ENCODE measurements at regions not wholly inside any gene's neighbourhood (a gene's known extent, or its start where the extent isn't known, plus 50 kb on each side); places are given as distances from the start of the nearest gene placed in this dataset.

DNA sequence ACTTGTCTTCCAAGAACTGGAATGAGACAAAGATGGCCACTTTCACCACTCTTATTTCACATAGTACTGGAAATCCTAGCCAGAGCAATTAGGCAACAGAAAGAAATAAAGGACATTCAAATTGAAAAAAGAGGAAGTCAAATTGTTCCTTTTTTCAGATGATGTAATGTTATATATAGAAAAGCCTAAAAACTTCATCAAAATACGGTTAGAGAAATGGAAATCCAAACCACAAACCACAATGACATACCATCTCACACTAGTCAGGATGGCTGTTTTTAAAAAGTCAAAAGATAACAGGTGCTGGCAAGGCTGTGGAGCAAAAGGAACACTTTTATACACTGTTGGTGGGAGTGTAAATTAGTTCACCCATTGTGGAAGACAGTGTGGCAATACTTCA lies 113.3 kb upstream of the SPRY2 start:
- DNase-seq, result no peak

DNA sequence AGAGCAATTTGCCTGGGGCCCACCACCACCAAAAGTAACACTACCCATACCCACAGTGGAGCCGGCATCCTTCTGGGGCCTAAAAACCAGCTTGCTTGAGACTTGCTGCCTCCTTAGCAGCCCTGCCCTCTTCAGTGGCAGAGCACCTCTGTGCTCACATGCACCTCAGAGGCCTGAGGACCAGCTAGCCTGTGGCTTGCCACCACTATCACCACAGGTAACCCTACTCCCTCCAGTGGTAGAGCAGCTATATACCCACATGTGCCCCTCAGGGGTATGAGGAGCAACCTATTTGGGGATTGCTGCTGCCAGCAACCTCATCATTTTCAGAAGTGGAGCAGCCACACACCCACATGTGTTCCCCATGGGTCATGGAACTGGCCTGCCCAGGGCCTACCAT lies 111.4 kb upstream of the SPRY2 start:
- DNase-seq, result no peak

DNA sequence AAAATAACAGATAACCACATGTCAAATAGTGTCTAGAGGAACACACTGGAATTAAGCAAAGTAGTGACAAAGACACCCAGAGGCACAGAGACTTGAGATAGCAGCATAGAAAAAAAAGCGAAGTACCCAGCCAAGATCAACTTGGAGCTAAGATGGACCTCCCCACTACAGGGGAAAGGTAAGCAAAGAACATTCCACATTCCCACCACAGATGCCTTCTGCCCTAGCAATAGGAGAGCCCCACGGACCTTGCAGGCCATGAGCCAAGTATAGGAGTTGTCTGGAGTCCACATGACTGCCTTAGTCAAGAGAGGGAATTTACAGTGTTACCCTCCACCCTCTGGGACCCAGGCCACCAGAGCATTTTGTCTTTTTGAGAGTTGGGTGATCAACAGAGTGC lies 110.7 kb upstream of the SPRY2 start:
- no peak for DNase-seq

DNA sequence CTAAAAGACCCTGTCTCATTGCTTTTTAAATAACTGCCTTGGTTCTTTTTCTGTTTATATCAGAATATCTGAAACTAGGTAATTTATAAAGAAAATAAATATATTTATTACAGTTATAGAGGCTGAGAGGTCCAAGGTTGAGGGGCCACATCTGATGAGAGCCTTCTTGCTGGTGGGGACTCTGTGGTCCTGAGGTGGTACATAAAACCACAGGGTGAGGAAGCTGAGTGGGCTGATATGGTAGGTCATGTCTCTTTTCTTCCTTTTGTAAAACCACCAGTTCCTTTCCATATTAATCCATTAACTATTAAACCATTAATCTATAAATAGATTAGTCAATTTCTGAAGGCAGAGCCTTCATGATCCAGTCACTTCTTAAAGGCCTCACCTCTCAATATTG lies 109.5 kb upstream of the SPRY2 start:
- no peak for DNase-seq

DNA sequence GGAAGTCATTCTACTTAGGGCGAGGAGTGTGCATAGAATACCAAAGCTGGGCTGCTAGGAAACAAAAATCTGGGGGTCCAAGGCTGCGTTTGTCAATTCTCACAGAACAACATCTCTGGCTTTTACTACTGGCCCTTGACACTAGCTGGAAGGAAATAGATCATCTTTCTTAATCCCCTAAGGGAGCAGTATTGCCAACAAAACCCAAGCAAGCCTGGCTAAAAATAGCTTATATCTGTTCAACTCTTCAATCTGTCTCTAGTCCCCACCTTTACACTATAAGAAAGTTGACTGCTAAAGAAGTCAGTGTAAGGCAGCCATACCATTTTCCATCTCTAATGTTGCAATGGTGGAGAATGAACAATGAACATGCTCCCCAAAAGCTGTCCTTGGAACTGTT lies 107.8 kb upstream of the SPRY2 start:
- peak in 1 of 2 experiments; percentile 40 for DNase-seq

DNA sequence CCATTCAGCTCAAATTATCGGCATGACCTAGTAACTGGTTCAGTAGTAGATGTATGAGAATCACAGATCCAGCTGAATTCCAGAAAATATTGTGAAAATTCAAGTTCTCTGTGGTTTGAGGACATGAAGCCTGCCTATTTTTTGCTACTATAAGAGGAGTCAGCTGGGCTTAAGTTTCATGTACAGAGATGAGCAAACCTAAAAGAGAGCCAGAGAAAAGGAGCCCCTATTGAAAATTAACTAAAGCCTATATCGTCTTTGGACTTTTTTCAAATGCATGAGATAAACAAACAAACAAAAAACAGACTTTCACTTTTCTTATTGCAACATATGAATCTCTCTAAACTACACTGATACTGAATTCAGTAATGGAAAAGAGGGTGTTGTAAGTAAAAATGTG lies 106.8 kb upstream of the SPRY2 start:
- DNase-seq, result no peak

DNA sequence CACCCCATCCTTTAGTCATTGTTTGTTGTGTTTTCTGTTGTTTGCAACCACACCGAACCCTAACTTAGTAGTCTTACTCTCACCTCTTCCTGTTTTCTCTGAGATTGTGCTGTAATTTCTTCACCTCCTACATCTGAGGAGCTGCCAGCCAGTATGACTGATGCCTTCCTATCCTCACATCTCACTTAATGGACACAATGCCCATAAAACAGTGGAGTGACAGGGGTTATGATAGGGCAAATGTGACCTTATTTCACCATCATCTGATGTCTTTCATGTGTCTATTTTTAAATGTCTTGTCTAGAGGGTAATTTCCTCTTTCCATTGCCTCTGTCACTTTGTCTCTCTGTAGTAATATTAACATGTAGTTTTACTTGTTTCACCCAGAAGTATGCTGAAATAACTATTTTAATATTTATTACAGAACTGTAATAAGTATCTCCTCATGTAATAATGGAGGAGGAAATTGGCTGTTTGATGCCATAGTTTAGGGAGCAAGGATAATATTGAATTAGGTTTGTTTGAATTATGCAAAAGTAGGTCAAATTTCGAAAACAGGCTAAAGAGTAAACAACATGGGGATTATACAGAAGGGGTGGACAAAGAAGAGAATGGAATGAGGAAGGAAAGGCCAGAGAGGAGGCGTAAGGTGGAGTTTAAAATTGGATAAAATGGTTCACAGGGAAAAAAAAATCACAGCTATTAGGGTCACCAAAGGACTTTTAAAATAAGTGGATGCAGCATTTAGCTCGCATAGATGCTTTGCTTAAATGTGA lies 103.5 kb upstream of the SPRY2 start:
- DNase-seq, result no peak

DNA sequence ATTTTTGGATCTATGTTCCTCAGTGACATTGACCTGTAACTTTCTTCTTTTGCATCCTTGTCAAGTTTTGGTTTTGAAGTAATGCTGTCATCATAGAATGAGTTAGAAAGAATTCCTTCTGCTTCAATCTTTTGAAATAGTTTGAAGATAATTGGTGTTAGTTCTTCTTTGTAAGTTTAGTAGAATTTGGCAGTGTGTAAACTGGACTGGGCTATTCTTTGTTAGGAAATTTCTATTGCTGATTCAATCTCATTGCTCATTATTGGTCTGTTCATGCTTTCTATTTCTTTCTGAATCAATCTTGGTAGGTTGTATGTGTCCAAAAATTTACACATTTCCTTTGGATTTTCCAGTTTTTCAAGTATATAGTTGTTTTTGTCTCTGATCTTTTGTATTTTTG lies 101.7 kb upstream of the SPRY2 start:
- no peak for DNase-seq

DNA sequence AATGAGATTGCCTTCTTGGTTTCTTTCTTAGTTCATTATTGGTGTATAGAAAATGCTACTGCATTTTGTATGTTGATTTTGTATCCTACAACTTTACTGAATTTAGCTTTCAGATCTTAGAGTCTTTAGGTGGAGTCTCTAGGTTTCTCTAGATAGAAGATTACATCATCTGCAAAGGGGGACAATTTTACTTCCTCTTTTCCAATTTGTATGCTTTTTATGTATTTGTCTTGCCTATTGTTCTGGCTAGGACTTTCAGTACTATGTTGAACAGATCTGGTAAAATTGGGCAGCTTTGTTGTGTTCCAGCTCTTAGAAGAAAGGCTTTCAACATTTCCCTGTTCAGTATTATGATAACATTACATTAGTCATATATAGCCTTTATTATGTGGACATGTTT lies 101.0 kb upstream of the SPRY2 start:
- no peak for DNase-seq

DNA sequence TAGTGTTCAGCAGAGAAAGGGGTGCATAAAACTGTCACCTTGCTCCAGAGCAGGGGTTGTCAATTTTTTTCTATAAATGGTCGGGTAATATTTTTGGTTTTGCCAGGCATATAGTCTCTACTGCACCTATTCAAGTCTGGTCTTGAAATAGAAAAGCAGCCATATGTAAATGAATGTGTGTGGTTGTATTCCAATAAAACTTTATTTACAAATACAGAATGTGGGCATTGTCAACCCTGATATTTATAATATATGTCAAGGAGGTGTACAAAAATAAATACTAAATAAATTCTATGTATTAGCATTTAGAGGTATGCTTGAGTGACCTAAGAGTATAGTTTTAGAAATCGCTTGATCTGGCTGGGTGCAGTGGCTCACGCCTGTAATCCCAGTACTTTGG lies 97.6 kb upstream of the SPRY2 start:
- no peak for DNase-seq

DNA sequence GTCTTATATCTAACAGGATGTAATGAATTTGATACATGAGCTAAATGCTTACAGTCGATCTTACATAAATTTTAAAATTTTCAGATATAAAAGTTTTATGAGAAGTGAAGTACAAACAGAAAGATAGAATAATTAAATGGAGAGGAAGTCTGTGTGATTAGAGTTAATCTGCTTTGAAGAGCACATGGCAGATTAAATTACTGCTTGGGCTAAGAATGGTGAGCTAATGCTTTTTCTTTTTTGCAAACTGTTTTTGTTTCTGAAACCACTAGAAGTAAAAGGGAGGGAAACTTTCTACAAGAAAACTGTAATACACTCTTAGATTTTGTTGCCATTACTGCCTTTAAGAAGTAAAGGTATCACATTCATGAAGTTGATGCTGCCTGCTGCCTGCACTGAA lies 96.3 kb upstream of the SPRY2 start:
- DNase-seq, result peak in 1 of 2 experiments; percentile 30

DNA sequence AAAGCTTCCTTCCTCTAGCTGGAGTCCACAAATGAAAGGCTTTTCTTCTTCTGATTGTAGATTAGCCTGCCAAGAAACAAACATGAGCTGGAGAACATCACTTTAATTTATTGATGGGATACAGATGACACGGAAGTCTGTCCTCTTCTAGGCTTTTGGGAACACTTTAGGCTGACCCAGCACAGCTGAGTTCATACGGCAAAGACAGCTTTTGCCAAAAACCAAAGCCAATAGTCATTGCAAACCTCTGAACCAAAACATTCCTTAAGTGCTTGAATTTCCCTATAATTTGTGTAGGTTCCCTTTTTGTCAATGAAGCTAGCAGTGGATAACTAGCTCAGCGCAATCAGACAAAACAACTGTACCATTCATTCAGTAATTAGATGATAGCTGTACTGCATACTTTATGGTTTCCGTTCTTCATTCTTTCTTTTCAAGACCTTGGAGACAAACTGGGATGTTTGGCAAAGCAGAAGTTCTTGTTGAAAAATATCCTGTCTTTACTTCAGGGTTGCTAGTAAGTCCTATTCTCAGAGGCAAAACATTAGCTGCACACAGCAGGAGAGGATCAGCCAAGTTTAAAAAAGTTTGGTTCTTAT lies 95.7 kb upstream of the SPRY2 start:
- DNase-seq, result no peak

DNA sequence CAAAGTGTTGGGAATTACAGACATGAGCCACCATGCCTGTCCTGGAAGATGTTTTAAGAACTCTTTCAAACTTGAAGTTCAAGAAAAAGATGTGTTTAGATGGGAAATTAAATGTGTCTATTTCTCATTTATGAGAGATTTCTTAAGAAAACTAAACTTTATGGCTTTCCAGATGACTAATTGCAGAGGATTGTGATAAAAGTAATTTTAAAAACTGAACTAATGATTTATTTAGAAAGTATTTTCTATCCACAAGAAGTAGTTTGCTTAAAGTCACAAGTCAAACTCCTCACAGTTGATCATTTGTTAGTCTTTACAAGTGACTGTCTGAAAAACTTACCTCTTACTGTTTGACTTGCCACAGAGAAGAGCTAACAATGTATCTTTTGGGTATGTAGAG lies 89.6 kb upstream of the SPRY2 start:
- DNase-seq, result no peak

DNA sequence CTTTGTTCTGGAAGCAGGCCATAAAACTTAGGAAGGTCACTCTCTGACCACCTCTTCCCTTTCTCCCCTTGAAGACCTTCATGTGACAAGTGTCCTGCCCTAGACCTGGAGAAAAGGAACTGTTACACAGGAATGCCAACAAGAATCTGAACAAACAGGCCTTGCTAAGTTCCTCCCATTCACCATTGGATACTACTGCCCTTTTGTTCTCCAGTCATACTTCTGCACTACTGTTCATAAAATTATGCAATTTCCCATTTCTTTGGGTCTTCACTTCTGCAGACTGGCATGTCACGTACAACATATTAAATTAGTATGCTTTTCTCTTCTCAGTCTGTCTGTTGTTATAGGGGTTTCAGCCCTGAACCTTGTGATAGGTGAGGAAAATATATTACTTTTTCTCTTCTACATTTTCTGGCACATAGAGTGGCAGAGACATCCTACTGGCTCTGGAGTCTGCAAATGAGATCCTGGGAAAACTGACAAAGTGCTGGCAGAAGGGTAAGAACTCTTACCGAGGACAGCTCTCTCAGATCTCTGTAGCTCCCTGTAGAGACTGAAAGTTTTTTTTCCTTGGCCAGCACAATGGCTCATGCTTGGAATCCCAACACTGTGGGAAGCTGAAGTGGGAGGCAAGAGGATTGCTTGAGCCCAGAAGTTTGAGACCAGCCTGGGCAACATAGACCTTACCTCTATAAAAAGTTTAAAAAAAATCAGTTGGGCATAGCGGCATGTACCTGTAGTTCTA lies 87.6 kb upstream of the SPRY2 start:
- DNase-seq, result no peak

DNA sequence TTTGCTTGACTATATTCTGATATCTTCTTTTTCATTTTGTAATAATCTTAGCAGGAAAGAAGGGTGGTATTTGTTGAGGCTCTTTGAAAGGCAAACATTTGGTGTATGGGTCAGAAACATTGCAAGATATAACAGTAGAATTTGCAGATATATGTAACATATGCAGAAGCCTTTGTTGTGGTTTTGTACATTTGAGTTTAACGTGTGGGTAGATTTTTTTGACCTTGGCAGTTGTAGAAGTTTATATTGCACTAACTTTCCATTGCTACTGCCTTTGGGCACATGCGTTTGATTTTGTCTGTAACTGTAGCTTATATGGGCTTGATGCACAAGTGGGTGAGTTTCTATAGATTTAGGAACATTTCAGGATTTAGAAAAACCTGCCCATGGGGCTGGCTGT lies 78.5 kb upstream of the SPRY2 start:
- DNase-seq, result no peak

DNA sequence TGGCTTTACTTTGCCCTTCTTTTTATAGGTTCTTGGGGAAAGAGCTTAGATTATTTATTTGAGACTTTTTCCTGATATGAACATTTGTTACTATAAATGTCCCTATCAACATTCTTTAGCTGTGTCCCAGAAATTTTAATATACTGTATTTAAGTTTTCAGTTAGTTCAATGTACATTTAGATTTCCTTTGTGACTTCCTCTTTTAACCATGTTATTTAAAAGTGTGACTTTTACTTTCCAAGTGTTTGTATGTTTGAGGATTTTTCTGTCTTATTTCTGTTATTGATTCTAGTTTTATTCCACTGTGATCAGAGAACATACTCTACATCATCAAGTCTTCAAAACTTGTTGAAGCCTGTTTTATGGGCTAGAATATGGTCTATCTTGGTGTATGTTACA lies 72.7 kb upstream of the SPRY2 start:
- DNase-seq, result no peak

DNA sequence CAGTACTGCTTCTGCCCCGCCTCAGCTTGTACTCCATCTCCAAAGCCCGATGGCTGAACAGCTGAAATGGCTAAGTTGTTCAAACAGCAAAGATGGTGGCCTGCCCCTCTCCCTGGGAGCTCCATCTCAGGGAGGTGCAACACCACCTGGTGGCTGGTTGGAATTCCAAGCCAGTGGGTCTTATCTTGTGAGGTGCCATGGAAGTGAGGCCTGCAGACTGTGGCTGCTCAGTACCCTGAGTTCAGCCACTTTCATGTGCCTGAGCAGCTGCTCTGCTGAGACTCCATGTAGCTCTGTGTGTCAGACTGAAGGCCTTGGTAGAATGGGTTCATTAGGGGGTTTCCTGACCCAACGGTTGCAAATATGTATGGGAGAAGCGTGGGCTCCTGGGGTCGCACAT lies 67.3 kb upstream of the SPRY2 start:
- DNase-seq, result no peak

DNA sequence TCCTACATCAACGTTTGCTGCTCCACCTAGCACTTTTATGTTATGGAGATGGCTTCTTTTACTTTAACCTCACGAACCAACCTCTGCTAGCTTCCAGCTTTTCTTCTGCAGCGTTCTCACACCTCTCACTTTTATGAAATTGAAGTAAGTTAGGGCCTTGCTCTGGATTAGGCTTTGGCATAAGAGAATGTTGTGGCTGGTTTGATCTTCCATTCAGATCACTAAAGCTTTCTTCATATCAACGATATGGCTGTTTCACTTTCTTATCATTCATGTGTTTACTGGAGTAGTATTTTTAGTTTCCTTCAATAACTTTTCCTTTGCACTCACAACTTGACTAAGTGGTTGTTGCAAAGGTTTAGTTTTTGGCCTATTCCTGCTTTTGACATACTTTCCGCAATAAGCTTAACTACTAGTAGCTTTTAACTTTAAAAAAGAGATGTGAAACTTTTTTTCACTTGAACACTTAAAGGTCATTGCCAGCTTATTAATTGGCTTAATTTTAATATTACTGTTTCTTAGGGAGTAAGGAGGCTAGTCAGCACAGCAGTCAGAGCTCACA lies 60.0 kb upstream of the SPRY2 start:
- no peak for DNase-seq

DNA sequence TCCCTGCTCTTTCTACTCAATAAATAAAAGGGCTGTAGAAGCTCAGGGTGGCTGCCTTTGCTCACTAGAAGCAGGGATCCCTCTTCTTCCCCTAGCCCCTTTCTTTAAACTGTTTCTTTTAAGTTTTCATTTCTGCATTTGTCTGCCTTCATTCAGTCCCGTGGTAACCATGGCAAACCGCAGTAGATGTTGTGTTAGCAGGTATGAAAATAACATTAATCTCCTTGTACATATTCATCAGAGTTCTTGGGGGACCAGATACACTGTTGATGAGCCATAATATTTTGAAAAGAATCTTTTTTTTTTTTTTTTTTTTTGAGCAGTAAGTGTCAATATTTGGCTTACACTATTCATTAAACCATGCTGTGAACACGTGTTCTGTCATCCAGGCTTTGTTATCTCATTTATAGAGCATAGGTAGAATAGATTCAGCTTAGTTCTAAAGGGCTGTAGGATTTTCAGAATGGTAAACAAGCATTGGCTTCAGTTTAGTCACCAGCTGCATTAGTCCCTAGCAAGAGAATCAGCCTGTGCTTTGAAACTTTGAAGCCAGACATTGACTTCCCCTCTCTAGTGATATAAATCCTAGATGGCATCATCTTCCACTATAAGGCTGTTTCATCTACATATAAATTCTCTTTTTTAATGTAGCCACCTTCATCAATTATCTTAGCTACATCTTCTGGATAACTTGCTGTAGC lies 59.4 kb upstream of the SPRY2 start:
- no peak for DNase-seq

DNA sequence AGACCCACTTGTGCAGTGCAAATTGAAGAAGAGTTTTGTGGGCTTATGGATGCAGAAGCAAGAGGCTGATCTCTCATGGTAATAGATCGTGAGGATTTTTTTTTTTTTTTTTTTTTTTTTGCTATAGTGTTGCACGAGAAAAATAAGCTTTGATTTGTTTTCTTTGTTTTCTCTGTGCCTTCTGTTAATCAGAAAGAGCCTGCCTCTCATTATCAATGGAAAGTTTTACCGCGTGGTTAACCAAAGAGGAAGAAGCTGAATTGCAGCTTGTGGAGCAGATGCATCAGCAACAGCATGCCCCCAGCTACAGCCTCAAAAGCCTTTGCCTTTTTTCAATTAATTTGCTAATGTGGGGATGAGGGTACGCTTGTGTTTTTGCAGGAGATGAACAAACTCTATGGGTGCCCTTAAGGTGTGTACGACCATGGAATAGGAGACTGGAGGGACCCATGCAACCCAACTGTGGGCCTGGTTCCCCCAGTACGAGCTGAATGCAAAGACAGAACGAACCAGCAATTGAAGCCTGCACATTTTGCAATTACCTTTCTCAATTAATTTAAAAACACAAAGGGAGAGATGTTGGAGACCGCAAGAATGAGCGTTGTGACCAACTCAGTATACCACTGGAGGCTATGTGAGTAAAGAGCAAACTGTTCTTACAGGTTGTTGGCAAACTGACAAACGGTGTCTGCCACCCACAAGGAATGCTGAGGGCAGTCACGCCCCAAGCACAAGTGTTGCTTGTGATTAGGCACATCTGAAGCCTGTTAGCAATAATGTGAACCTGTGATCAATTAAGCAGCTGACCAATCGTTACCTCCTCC lies 58.6 kb upstream of the SPRY2 start:
- no peak for DNase-seq

Measured in NCI-H524 (cell line).